ENCODE measurements at regions not wholly inside any gene's neighbourhood (a gene's known extent, or its start where the extent isn't known, plus 50 kb on each side); places are given as distances from the start of the nearest gene placed in this dataset.

- Histone ChIP-seq H3K4me3 (replicated peaks in 1 of 3; ENCODE audit: insufficient read depth in 1 of 3, low read depth in 2 of 3, low read length in 3 of 3) (no peak overlapping the region), H3K9me3 (ENCODE audit: low read length) (no peaks in the 10 kb centered on the region), H3K27ac (ENCODE audit: extremely low read length, insufficient read depth, low read length) (no peak overlapping the region), H4K20me1 (ENCODE audit: insufficient read depth, low read length) (no peaks in the 10 kb centered on the region), H2AFZ (ENCODE audit: low read length) (no peak overlapping the region), H3K4me2 (ENCODE audit: low read depth, low read length) (no peak overlapping the region), H3K9ac (ENCODE audit: insufficient read depth, low read depth, low read length) (no peak overlapping the region), H3K36me3 (replicated peaks in 1 of 2; ENCODE audit: control insufficient read depth in 1 of 2, insufficient read depth in 2 of 2, low read length in 2 of 2) (no peaks in the 10 kb centered on the region), H3K79me2 (ENCODE audit: insufficient read depth, low read length) (no peaks in the 10 kb centered on the region), H3K4me1 (ENCODE audit: insufficient read depth, low read length) (no peaks in the 10 kb centered on the region), H3K27me3 (ENCODE audit: control insufficient read depth in 1 of 2, insufficient read depth in 2 of 2, low read length in 2 of 2) (no peaks in the 10 kb centered on the region)
- ChIA-PET POLR2A (no interaction called here), CTCF (ENCODE audit: low intra/inter-chr PET ratio, low total read pairs) (no interaction called here)
- no peak for ATAC-seq
- no peak for DNase-seq (ENCODE audit: low spot score)
- intact Hi-C loops (cut with micrococcal nuclease; ENCODE audit: unreplicated experiment) (no loop called here), in situ Hi-C loops (cut with HindIII; ENCODE audit: extremely low pct_ligation_motif_present, low pct_unique_long_range_greater_than_20kb) (no loop called here)
- BruUV-seq (replicated peaks), result no TSS peak
- FAIRE-seq, result no peak
- WGBS (ENCODE audit: low lambda C conversion rate), result 34% methylated on average over 6 of the region's 6 CpGs
- TF ChIP-seq ZNF792 (CRISPR knock-in tag; IDR thresholded peaks at IDR 0.05), result no peak
- no peak for TF ChIP-seq BORCS8-MEF2B (CRISPR knock-in tag; IDR thresholded peaks at IDR 0.05)
- no peak for TF ChIP-seq KLF13 (CRISPR knock-in tag; IDR thresholded peaks at IDR 0.05)
- TF ChIP-seq ZNF232 (CRISPR knock-in tag; IDR thresholded peaks at IDR 0.05; ENCODE audit: borderline replicate concordance), result no peak
- TF ChIP-seq NFKBIZ (CRISPR knock-in tag; IDR thresholded peaks at IDR 0.05), result no peak
- no peak for TF ChIP-seq IKZF1 (IDR thresholded peaks at IDR 0.05)
- TF ChIP-seq ZNF317 (CRISPR knock-in tag; IDR thresholded peaks at IDR 0.05), result no peak
- TF ChIP-seq ZNF629 (CRISPR knock-in tag; conservative IDR thresholded peaks at IDR 0.05), result no peak
- no peak for TF ChIP-seq KAT2B (IDR thresholded peaks at IDR 0.05; ENCODE audit: borderline replicate concordance, low read depth, low read length)
- TF ChIP-seq RFX3 (CRISPR knock-in tag; IDR thresholded peaks at IDR 0.05), result no peak
- TF ChIP-seq KLF11 (CRISPR knock-in tag; IDR thresholded peaks at IDR 0.05), result no peak
- TF ChIP-seq ARID5B (CRISPR knock-in tag; IDR thresholded peaks at IDR 0.05), result no peak
- TF ChIP-seq MEIS2 (CRISPR knock-in tag; IDR thresholded peaks at IDR 0.05), result no peak
- no peak for TF ChIP-seq CERS6 (CRISPR knock-in tag; IDR thresholded peaks at IDR 0.05)
- no peak for TF ChIP-seq ESRRA (CRISPR knock-in tag; IDR thresholded peaks at IDR 0.05; ENCODE audit: low read depth)
- TF ChIP-seq POLR2G (IDR thresholded peaks at IDR 0.05; ENCODE audit: low read depth, low read length), result no peak
- TF ChIP-seq ZNF850 (CRISPR knock-in tag; conservative IDR thresholded peaks at IDR 0.05), result no peak
- no peak for TF ChIP-seq ATF7 (IDR thresholded peaks at IDR 0.05)
- TF ChIP-seq ATF7 (CRISPR knock-in tag; IDR thresholded peaks at IDR 0.05), result no peak
These were observed 93.1 kb upstream of the LNX1 start for GRCh38 chr4:53684136-53685130.
